ENCODE measurements at regions not wholly inside any gene's neighbourhood (a gene's known extent, or its start where the extent isn't known, plus 50 kb on each side); places are given as distances from the start of the nearest gene placed in this dataset.
"Not testable (repeated sequence)": the region's sequence is repeated elsewhere in the genome, so short reads cannot be mapped to it uniquely, and the experiment has no call there.

DNA sequence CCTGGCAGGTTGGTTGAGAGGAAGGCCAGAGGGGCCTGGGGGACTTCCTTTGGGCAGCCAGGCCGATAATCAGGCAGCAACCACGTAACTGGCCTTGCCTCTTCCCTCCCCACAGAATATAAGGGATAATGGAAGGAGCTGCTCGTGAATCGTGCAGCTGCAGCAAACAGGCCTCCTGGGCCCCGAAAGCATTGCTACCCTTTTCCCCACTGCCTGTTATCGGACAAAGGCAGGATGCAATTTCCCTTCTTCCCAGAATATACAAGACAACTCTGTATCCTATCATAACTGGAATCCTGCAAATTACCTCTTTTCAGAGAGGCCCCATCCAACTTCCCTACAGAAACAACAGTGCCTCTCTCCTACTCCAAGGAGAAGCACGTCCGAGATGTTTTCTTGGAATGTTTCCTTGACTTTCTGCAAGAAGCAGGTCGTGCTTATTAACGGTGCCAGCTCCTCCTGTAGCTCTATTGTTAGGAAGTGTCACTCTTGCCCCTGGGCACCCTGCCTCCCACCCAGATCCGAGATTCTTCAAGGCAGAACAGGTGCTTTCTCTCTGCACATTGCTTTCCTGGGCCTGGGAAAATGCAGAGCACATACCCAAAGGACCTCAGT, 106.0 kb upstream of the TIAM1 start:
- no peak for DNase-seq

DNA sequence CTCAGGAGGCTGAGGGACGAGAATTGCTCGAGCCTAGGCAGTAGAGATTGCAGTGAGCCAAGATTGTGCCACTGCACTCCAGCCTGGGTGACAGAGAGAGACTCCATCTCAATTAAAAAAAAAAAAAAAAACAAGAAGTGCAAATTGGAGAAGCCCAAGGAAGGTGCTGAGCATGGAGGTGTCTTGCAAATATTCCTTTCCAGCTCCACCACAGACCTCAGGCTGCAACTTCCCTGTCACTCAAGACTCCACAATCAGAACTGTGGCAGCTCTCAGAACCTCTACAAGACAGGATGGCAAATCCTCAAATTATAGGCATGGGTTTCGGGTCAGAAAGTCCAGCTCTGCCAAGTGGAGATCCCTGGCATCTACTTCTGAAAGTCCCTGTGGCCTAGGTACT, 104.4 kb upstream of the TIAM1 start:
- DNase-seq, result no peak

- no peak for DNase-seq
Observed at GRCh38 chr21:31447505-31447904, 103.4 kb upstream of the TIAM1 start.

DNA sequence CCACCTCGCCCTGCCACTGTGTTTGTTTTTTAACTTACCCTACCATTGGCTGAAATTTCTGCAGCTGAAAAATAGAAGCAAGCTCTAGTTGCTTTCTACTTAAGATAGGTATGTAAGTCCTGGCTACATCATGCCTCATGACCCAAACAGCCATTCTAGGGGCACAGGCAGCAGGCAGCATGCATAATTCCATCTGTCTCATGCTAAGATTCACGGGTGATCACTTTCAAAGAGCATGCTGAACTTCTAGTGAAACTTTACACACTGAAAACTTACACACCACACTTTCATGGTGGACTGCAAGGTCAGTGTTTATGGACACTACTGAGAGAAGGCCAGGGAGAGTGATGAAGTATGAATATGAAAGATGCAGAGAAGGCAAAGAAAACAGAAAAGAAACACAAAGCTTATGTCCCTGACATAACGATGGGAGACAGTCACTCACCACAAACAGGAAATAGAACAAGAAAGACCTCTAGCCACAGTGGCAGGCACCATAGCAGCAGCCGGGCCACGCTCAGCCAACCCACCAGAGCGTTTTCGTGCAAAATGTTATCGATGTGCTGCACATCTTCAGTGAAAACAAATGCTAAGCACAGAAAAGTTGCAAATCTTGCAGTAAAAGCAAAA, 102.3 kb upstream of the TIAM1 start:
- no peak for DNase-seq

- no peak for DNase-seq
Observed at GRCh38 chr21:31445137-31445536, 101.1 kb upstream of the TIAM1 start.

DNA sequence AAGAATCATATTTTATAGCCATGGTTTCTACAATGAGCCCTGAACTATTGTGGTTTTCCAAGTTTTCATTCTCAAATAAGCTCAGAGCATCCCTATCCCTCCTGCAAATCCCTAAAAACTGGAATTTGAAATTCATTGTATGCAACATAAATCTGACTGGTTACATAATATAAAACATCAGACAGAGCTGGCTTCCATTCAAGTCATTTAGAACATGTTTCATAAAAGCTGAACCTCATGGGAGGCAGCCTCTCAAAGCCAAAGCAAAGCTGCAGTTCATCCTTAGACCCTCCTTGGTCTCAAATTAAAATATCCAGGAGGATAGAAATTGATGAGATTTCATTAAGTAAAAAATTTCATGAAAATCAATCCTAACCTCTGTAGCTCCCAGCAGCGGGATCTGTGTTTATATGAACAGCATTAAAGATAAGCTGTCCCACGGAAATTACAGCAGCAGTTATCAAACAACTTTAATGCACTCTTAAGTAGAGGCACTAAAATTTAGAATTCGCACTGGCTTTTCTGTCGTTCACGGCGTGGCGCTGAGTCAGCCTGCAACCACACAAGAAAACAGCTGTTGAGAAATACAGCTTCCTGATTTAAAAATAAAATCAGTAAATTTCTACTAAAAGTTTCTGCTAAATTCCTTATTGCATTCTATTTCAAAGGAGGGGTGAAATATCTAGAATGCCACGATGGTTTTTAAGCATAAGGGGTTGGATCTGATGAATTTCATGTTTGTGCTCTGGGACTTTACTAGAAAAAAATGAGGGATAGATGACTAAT, 99.9 kb upstream of the TIAM1 start:
- no peak for DNase-seq

- DNase-seq, result no peak
Observed at GRCh38 chr21:31442339-31442738, 98.3 kb upstream of the TIAM1 start.

DNA sequence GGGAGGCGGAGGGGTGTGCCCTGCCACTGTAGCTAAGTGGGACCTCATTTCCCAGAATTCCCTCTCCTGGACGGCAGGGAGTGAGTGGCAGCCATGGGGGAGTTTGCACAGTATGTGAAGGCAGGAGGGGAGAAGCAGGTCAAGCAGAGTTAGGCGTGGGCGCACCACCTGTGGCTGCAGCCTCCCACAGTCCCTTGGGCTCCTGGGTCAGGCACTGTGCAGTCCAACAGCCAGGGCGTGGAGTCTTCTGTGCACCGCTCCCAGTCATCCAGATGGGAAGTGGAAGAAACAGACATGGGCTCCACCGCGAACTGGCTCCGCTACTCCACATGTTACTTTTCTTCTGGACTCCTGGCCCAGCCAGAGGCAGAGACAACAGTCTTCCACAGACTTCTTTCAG, 85.4 kb upstream of the TIAM1 start:
- no peak for DNase-seq

DNA sequence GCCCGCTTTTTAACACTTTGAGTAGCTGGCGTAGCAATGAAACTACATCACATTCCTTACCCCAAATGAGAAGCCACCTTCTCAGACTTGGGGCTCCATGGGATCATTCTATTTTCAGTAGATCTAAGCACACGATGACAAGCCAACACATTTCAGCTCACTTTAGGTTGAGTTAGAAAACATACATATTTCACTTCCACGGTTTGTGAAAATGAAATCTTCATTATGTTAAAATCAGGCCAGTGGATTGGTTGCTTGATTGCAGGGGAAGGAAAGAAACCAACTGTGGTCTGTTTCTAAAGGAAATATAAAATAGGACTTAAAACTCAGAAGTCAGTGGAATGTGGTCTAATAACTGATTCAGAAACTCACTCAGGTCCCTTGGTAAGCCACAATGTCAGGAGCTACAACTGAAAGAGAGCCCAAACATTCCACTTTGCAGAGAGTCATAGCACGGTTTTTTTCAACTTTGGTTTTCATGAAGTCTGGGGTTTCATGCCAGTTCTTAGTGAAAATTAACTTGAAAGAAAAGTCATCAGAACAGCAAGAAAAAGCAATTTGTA, 82.3 kb upstream of the TIAM1 start:
- no peak for DNase-seq

- DNase-seq, result no peak
Observed at GRCh38 chr21:31425138-31425537, 81.1 kb upstream of the TIAM1 start.

GRCh38 chr21:31424058-31424457, 80.0 kb upstream of the TIAM1 start:
- no peak for DNase-seq

DNA sequence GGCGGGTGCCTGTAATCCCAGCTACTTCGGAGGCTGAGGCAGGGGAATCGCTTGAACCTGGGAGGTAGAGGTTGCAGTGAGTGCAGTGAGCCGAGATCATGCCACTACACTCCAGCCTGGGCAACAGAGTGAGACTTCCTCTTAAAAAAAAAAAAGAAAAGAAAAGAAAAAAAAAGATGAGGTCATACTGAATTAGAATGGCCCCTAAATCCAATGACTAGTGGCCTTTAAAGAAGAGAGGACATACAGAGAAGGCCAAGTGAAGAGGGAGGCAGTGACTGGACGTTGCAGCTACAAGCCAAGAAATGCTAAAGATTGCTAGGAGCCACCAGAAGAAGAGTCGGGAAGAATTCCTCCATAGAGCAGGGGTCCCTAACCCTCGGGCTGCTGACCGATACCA, 76.9 kb upstream of the TIAM1 start:
- no peak for DNase-seq

GRCh38 chr21:31420354-31420753, 76.3 kb upstream of the TIAM1 start:
- DNase-seq, result peak; percentile 5

DNA sequence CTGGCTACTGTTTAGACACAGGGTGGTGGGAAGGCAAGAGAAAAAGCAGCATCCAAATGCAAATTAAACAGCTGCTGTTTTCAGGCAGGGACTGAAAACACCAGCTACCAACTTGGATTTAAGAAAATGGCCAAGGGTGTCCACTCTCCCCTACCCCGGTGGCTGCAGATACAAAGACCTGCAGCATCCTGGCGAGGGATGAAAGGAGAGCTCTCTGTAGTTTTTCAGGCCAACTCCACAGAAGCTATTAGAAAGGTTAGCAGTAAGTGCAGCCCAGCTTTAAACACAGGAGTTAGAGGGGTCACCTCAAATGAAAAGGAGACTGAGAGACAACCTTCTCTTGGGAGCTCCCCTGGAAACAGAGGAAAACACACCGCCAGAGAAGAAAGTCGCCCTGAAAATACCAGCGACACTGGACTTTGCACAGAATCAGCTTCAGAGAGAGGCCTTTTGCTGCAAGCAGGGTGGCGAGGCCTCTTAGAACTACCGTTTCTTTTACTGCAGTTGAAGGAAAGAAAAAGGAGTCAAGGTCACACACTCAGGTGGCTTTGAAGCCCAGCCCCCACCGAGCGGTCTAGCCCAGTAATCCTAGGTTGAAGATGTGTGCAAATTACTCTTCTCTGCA, 74.4 kb upstream of the TIAM1 start:
- DNase-seq, result no peak

- not testable (repeated sequence) for DNase-seq
Observed at GRCh38 chr21:31417214-31417613, 73.2 kb upstream of the TIAM1 start.

- no peak for DNase-seq
Observed at GRCh38 chr21:31416465-31416864, 72.4 kb upstream of the TIAM1 start.

DNA sequence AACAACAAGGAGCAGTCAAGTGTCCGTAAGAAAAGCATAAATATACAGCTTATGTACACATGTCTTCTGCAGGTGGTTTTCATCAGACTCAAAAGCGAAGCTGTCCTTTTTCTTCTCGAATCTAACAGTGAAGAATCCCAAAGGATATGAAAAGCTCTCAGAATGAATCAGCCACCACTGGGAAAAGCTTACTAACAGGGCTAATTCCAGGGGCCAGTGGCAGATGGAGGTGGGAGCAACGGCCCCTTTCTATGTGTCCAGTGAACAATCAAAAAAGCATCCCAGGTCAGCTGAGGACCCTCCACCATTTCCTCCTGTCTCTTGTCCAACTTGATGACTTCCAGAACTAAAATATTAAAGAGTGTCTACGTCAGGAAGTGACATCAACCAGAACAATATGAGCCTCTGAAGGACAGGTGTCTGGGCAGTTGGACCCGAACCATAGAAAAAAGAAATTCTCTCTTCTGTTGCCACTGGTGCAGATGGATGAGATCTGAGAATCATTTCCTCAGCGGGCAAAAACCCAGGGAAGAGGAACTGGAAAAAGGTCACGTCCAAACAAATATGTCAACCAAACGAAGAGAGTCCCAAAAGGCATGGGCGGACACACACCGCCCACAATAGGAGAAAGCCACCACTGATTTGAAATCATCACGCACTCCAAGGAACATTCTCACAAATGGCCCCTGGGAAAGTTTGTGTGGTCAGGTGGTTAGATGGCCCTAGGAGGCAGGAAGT, 70.4 kb upstream of the TIAM1 start:
- no peak for DNase-seq

DNA sequence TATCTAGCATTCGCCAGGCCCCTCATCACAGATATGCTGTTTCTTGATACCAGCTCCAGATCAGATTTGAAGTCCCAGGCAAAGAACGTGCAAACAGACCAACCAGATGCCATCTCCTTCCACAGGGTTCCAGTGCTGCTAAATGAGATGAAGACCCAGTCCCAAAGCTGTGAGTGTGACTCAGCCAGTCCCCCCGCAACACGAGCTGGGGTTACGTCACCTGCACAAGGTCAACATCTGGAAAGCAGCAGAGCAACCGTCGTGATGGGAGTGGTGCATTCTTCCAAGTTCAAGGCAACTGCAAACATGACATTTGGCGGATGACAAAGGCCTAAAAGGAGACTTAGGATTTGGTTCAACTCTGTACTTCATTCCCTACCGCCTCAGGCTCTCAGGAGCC, 69.6 kb upstream of the TIAM1 start:
- DNase-seq, result no peak

DNA sequence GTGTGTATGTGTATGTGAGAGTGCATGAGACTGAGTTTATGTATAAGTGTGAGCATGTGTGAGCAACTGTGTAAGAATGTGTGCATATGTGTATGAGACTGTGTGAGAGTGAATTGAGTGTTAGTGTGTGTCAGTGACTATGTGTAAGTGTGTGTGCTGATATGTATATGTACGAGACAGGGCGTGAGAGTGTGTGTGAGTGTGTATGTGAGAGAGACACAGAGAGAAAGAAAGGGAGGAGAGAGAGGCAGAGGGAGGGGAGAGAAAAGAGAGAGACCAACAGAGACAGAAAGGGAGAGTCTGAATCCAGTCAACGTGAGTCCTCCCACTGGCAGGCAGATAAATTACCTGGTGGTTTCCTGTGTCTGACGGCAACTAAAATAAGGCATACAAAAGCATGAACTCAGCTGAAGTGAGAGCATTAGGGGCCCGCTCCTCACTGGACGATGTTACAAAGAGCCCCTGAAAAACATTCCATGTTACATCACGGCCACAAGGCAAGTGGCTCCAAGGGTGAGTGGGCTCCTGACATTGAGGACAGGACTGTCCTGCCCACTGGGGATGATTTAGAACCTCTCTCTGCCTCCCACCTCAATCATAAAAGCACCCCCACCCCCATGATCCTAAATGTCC, 66.6 kb upstream of the TIAM1 start:
- DNase-seq, result no peak

DNA sequence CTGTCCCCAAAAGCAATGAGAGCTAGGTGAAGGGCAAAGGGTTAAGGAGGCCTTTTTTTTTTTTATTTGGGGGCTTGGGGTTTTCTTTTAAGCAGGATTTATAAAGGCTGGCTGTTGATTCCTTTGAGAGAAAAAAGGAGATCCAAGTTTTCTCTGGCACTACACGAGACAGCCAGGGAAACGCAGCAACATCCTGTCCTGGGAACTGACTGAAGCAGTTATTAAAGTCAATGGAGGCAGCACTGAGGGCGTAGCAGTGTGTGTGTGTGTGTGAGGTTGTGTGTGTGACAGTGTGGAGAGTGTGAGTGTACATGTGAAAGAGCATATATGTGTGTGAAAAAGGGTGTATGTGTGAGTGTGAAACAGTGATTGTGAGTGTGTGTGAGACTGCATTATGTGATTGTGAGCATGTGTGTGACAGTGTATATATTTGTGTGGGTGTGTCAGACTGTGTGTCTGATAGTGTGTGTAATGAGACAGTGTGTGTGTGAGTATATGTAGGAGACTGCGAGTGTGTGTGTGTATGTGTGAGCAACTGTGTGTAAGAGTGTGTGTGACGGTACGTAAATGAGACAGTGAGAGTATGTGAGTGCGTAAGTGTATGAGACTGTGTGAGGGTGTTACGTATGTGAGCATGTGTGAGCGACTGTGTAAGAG, 65.9 kb upstream of the TIAM1 start:
- DNase-seq, result no peak

DNA sequence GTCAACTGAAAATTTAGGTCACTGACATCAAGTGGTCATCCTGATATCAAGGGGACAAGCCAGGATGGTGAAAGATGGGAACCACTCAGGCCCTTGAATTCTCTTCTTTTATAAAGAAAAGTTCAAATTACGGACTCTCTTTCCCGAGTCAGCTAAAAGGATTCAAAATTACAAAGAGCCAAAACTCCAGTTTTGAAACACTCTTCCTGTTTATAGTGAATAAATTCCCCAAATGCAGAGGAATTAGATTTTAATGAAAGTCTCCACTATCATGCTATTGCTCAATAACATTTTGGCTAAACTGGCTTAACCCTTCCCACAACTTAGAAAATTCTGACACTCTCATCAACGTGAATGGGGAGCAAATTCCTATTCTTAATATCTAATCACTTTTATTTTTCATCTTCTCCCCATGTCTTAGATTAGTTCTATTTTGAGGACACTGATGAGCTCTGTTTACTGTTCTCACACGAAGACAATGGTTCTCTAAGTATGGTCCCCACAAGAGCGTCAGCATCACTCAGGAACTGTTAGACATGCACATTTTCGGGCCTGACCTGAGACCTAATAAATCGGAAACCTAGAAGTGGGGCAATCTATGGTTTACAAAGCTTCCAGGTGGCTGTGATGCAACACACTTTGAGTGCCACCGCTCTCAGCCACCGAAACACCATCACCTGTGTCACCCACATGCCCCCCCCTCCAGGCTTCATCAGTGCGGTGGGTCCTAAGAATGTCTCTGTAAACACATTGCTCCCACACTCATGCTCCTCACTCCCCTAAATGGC, 64.4 kb upstream of the TIAM1 start:
- no peak for DNase-seq
